ENCODE measurements at regions not wholly inside any gene's neighbourhood (a gene's known extent, or its start where the extent isn't known, plus 50 kb on each side); places are given as distances from the start of the nearest gene placed in this dataset.

GRCh38 chr4:65954416-65954815 is 284.1 kb upstream of the EPHA5 start:
- no peak for TF ChIP-seq EP300 (IDR thresholded peaks at IDR 0.05)
- no peak for TF ChIP-seq POLR2A (IDR thresholded peaks at IDR 0.05)
- TF ChIP-seq CTCF (IDR thresholded peaks at IDR 0.05) = no peak
- H3K4me1 ChIP-seq (ENCODE audit: insufficient read depth) = no peaks in the 10 kb centered on the region
- 94 to 96% (median 95%) methylated on average over 1 of the region's 1 CpG for WGBS, 3 donors
- intact Hi-C loops (cut with DNase I) = no loop called here
- no peak overlapping the region for H3K27ac ChIP-seq
- H3K27me3 ChIP-seq = no peaks in the 10 kb centered on the region
- H3K4me3 ChIP-seq = no peak overlapping the region
- no peaks in the 10 kb centered on the region for H3K9me3 ChIP-seq
- H3K36me3 ChIP-seq = no peaks in the 10 kb centered on the region
- no peak for DNase-seq

- no peak for DNase-seq
- H3K4me1 ChIP-seq (ENCODE audit: insufficient read depth) = no peaks in the 10 kb centered on the region
- H3K9me3 ChIP-seq = no peaks in the 10 kb centered on the region
- TF ChIP-seq CTCF (IDR thresholded peaks at IDR 0.05) = no peak
- TF ChIP-seq POLR2A (IDR thresholded peaks at IDR 0.05) = no peak
- no peak for TF ChIP-seq EP300 (IDR thresholded peaks at IDR 0.05)
- WGBS, 3 donors = 83 to 94% (median 84%) methylated on average over 1 of the region's 1 CpG
- H3K36me3 ChIP-seq = no peaks in the 10 kb centered on the region
- H3K27me3 ChIP-seq = no peaks in the 10 kb centered on the region
- H3K27ac ChIP-seq = no peak overlapping the region
- no peak overlapping the region for H3K4me3 ChIP-seq
- intact Hi-C loops (cut with DNase I) = no loop called here
Observed at GRCh38 chr4:65951177-65951576, 280.9 kb upstream of the EPHA5 start.

GRCh38 chr4:65943076-65943475 is 272.8 kb upstream of the EPHA5 start:
- WGBS, 3 donors = 42 to 52% (median 49%) methylated on average over 2 of the region's 2 CpGs
- DNase-seq = no peak
- TF ChIP-seq EP300 (IDR thresholded peaks at IDR 0.05) = no peak
- no peak for TF ChIP-seq POLR2A (IDR thresholded peaks at IDR 0.05)
- TF ChIP-seq CTCF (IDR thresholded peaks at IDR 0.05) = no peak
- H3K27me3 ChIP-seq = no peaks in the 10 kb centered on the region
- H3K4me3 ChIP-seq = no peak overlapping the region
- intact Hi-C loops (cut with DNase I) = no loop called here
- no peaks in the 10 kb centered on the region for H3K9me3 ChIP-seq
- H3K27ac ChIP-seq = no peak overlapping the region
- no peaks in the 10 kb centered on the region for H3K36me3 ChIP-seq
- H3K4me1 ChIP-seq (ENCODE audit: insufficient read depth) = no peaks in the 10 kb centered on the region

- intact Hi-C loops (cut with DNase I) = no loop called here
- H3K4me3 ChIP-seq = no peak overlapping the region
Observed at GRCh38 chr4:65924843-65925242, 254.6 kb upstream of the EPHA5 start.

More at GRCh38 chr4:65924843-65925242, 254.6 kb upstream of the EPHA5 start:
- Histone ChIP-seq H3K27ac (no peak overlapping the region), H3K9me3 (no peaks in the 10 kb centered on the region), H3K27me3 (no peaks in the 10 kb centered on the region), H3K36me3 (no peaks in the 10 kb centered on the region), H3K4me1 (ENCODE audit: insufficient read depth) (no peaks in the 10 kb centered on the region)
- no peak for DNase-seq
- WGBS, 3 donors = 69 to 78% (median 70%) methylated on average over 4 of the region's 4 CpGs
- TF ChIP-seq EP300 (IDR thresholded peaks at IDR 0.05) (no peak), POLR2A (IDR thresholded peaks at IDR 0.05) (no peak), CTCF (IDR thresholded peaks at IDR 0.05) (no peak)

All from ovary (tissue), 7 donors.